ENCODE measurements at regions not wholly inside any gene's neighbourhood (a gene's known extent, or its start where the extent isn't known, plus 50 kb on each side); places are given as distances from the start of the nearest gene placed in this dataset.

DNA sequence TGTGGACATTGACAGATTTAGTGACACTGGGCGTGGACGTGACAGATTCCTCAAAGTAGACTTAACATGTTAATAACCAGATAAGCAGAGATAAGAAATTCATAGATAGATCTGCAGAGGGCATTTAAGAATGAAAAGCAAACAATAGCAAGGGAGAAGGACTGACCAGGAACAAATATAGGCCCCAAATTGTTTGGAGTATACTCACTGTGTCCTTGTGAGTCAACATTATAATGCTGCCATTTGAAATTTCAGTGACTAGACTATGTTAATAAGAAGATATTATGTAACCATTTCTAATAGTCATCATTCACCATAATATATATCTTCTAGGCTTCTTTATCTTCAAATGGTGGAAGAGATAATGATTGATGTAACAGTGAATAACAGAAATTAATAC, 78.1 kb upstream of the SLC38A11 start:
- no peak for DNase-seq

GRCh38 chr2:165032559-165032958, 77.2 kb upstream of the SLC38A11 start:
- no peak for DNase-seq

DNA sequence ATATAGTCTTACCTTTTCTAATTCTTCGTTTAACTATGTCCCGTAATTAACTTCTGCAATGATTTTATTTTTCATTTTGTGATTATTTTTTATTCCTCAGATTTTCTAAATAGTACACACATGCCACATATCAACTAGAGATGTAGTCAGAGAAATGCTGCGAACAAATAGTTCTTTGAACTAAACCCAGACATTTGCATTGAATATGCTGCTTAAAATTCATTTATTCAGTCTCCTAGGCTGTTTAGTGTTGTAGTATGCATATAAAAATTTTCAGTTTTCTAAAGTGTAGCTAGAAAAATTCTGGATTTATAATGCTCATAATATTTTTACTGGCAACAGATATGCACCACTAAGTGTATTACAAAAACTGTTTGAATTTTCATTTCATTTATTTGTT, 68.9 kb upstream of the SLC38A11 start:
- DNase-seq, result no peak

DNA sequence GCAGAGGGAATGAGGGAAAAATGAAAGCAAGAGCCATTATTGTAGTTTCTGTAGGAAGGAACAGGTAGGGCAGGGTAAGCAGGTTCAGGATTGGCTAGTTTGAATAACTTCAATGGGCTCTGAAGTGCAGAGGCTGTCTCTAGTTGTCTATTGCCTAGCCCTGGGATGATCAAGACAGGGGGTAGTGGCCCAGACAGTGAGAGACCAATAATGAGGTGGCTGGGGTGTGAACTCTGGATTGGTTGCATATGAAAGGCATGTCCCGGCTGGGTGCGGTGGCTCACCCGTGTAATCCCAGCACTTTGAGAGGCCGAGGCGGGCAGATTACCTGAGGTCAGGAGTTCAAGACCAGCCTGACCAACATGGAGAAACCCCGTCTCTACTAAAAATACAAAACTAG, 67.5 kb upstream of the SLC38A11 start:
- DNase-seq, result no peak

DNA sequence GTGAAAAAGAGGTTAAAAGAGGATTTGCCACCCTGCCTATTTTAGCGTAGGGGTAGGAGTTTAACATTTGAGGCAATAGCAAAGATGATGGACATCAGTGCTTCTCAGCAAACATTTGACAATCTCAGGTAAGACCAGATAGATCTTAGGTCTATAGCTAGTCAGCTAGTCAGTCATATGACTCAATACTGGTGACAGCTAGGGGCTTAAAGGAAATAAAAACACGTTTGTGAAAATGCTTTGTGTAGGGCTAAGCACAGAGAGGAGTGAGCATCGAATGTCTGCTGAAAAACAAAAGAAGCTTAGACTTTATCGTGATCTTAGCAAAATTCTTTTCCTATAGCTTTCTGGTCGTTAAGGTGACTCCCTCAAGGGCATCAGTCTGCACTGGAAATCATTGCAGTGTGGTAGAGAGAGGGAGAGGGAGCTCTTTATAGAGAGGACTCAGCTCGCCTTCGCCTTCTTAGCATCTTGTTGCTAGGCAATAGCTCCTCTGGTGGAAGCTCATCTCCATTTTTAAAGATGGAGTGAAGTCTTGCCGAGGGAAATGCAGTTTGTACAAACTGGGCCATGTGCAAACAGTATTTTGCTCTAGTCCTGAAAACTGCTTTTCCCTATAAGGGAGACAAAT, 62.8 kb upstream of the SLC38A11 start:
- DNase-seq, result no peak

DNA sequence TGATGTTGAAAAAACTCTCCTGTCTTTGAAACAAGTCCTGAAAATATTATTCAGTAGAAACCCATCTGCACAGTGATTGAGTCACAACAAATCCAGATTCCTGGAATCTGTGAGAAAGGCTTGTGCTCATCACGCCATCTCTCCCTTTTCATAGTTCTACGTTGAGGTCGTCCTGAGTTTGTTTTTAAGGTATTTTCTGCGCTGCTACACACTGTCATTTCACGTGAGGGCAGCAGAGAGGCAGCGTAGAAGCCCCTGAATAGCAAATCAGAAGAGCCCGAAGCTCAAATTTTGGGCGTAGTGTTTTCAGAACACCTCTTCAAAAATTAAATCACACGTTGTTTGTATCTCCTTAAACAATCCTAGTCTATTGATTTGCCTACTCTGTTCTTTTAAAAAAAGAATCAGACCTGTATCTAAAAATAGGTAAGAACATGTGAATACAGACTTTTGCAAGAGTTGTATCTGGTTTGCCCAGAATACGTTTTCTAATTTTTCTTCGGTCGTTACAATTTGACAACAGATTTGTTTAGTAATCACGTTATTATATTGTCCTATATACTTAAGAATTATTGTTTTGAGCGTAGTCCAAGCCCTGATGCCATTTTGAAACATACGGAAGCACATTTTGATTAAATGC, 61.6 kb upstream of the SLC38A11 start:
- peak; percentile 35 for DNase-seq

GRCh38 chr2:165015052-165015642, 59.8 kb upstream of the SLC38A11 start:
- peak; percentile 53 for DNase-seq

DNA sequence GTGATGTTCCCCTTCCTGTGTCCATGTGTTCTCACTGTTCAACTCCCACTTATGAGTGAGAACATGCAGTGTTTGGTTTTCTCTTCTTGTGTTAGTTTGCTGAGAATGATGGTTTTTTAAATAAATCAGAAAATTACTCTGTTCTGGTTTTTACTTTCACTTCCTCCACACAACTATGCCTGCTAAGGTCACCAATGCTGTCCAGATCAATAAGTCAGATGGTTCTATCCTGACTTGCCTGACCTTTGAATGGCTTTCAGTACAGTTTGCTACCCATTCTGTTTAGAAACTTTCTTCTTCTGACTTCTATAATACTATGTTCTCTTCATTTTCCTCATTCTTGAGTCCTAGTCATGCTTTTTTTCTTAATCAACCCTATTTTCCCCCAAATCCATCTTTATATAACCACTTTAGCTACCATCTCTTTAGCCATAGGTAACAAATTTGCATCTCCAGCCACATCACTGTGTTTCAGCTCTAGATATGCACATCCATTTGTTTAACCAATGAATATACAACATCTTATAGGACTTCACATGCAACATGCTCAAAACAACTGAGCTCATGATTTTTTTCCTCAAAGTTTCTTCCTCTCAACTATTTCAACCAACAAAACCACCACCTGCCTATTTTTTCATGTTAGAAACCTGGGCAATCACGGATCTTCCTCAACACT, 58.8 kb upstream of the SLC38A11 start:
- DNase-seq, result no peak

GRCh38 chr2:165011199-165011598, 55.9 kb upstream of the SLC38A11 start:
- DNase-seq, result no peak

GRCh38 chr2:165010556-165010955, 55.2 kb upstream of the SLC38A11 start:
- no peak for DNase-seq

DNA sequence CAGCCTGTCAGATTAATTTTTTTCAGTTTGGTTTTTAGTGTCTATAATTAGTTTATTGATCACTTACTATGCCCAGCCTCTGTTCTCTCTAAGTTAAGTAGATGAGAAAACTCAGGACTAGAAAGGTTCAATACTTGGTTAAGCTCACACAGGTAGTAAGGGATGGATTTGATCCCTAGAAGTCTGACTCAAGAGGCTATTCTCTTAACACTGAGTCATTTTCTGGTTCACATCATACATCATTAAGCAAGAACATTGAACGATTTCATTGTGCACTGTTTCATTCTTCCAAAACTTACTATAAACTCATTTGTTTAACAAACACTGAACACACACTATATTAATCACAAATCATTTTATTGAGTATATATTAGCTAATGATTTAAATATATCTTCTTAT, 54.1 kb upstream of the SLC38A11 start:
- no peak for DNase-seq

GRCh38 chr2:165008730-165009315, 53.5 kb upstream of the SLC38A11 start:
- DNase-seq, result no peak

GRCh38 chr2:165007161-165007744, 51.9 kb upstream of the SLC38A11 start:
- DNase-seq, result no peak
